OCI-LY1 (cell line): ENCODE measurements at regions not wholly inside any gene's neighbourhood (a gene's known extent, or its start where the extent isn't known, plus 50 kb on each side); places are given as distances from the start of the nearest gene placed in this dataset.

Experiments used
- CTCF ChIP-seq: fragments of 200-600 bp; sonication (generic), shearing (Covaris generic); IDR thresholded peaks from 2 replicates; pipeline ENCODE4 v1.5.1; 2017; ENCODE audit warnings: mild to moderate bottlenecking, antibody characterized with exemption, low read length, moderate library complexity, mixed read lengths
- EZH2 ChIP-seq: fragments of 200-600 bp; sonication (generic), shearing (Covaris generic); IDR thresholded peaks from 2 replicates; pipeline ENCODE4 v1.8.0; 2017; ENCODE audit warnings: borderline replicate concordance, mixed run types, mild to moderate bottlenecking, antibody characterized with exemption, low read length, moderate library complexity, mixed read lengths

- TF ChIP-seq CTCF (no peak), EZH2 (no peak)
Observed at GRCh38 chr2:18988631-18989232, 369.7 kb downstream of the OSR1 start.
